HEK293T (cell line): ENCODE measurements at regions not wholly inside any gene's neighbourhood (a gene's known extent, or its start where the extent isn't known, plus 50 kb on each side); places are given as distances from the start of the nearest gene placed in this dataset.

Experiments used
- BHLHE40 ChIP-seq: fragments of 450-650 bp; IDR thresholded peaks from 2 replicates; pipeline ENCODE4 v1.6.1; 2016; ENCODE audit warnings: mild to moderate bottlenecking, moderate library complexity, borderline replicate concordance
- CTBP1 ChIP-seq: fragments of 450-650 bp; IDR thresholded peaks from 2 replicates; pipeline ENCODE4 v1.6.1; 2016; ENCODE audit warnings: borderline replicate concordance
- FOXK2 ChIP-seq: fragments of 450-650 bp; IDR thresholded peaks from 2 replicates; pipeline ENCODE4 v1.6.1; 2016; ENCODE audit warnings: mild to moderate bottlenecking
- FOXM1 ChIP-seq: fragments of 450-650 bp; IDR thresholded peaks from 2 replicates; pipeline ENCODE4 v1.6.1; 2017; ENCODE audit warnings: mild to moderate bottlenecking, borderline replicate concordance
- HDGF ChIP-seq: fragments of 450-650 bp; IDR thresholded peaks from 2 replicates; pipeline ENCODE4 v1.6.1; 2017; ENCODE audit warnings: antibody characterized with exemption, borderline replicate concordance
- NFRKB ChIP-seq: fragments of 450-650 bp; IDR thresholded peaks from 2 replicates; pipeline ENCODE4 v1.6.1; 2016; ENCODE audit warnings: mild to moderate bottlenecking, moderate library complexity
- SP1 ChIP-seq: fragments of 450-650 bp; IDR thresholded peaks from 2 replicates; pipeline ENCODE4 v1.6.1; 2017
- SUZ12 ChIP-seq: fragments of 450-650 bp; IDR thresholded peaks from 2 replicates; pipeline ENCODE4 v1.6.1; 2016; ENCODE audit warnings: mild to moderate bottlenecking
- TARDBP ChIP-seq: fragments of 450-650 bp; IDR thresholded peaks from 2 replicates; pipeline ENCODE4 v1.6.1; 2016

DNA sequence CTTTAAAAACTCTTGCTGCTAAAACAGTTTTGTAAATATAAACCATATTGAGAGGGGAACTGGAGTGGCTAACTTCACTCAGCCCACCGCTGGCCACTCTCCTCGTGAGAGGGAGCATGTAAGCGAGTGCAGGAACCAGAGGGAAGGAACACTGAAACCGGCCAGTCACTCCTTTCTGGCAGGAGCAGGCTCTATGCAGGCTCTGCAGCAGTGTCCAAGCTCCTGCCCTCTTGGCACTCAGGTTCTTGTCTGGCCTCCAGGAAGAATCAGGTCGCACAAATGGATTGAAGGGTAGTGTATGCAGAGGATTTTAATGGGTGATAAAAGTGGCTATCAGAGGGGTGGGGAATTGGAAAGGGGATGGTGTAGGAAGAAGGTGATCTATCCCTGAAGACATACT is 157.7 kb downstream of the TMX3 start:
- TF ChIP-seq HDGF = no peak
- no peak for TF ChIP-seq NFRKB
- no peak for TF ChIP-seq FOXK2
- no peak for TF ChIP-seq FOXM1
- no peak for TF ChIP-seq BHLHE40
- no peak for TF ChIP-seq SUZ12
- no peak for TF ChIP-seq TARDBP
- TF ChIP-seq SP1 = no peak
- TF ChIP-seq CTBP1 = no peak
